ENCODE measurements at regions not wholly inside any gene's neighbourhood (a gene's known extent, or its start where the extent isn't known, plus 50 kb on each side); places are given as distances from the start of the nearest gene placed in this dataset.

- TF ChIP-seq CTCF (IDR thresholded peaks at IDR 0.05) (no peak), POLR2AphosphoS5 (IDR thresholded peaks at IDR 0.05) (no peak), EP300 (IDR thresholded peaks at IDR 0.05) (no peak), POLR2A (IDR thresholded peaks at IDR 0.05) (no peak)
These were observed 386.0 kb upstream of the SHH start for GRCh38 chr7:156198277-156198676.

All from upper lobe of left lung (tissue), 4 donors.